HG02973 (cell line): ENCODE measurements at regions not wholly inside any gene's neighbourhood (a gene's known extent, or its start where the extent isn't known, plus 50 kb on each side); places are given as distances from the start of the nearest gene placed in this dataset.

Source experiments
- ATAC-seq: cut with Tn5 transposase; IDR thresholded peaks from one replicate; pipeline ENCODE4 v1.9.1; 2021; ENCODE audit warnings: moderate library complexity; ENCODE audit not compliant: unreplicated experiment

DNA sequence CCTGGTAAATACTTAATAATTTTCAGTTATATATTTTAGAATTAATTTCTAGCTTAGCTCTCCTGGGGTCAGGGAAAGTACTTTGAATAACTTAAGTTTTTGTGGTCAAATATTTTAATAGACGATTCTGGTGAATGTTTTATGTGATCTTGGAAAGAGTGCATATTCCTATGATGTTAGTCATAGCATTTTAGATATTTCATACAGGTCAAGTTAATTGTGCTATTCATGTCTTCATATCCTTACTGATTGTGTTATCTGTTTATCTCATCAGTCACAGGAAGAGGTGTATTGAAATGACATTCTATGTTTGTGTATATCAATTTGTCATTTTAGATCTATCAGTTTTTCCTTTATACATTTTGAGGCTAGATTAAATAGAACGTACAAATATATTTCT, 576.2 kb downstream of the CPS1 start:
- ATAC-seq, result no peak

DNA sequence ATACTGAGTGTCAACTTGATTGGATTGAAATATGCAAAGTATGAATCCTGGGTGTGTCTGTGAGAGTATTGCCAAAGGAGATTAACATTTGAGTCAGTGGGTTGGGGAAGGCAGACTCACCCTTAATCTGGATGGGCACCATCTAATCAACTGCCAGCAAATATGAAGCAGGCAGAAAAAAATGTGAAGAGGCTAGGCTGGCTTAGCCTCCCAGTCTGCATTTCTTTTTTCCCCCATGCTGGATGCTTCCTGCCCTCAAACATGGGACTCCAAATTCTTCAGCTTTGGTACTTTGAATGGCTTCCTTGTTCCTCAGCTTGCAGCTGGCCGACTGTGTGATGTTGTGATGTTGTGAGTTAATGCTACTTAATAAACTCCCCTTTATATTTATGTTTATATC, 577.4 kb downstream of the CPS1 start:
- no peak for ATAC-seq

DNA sequence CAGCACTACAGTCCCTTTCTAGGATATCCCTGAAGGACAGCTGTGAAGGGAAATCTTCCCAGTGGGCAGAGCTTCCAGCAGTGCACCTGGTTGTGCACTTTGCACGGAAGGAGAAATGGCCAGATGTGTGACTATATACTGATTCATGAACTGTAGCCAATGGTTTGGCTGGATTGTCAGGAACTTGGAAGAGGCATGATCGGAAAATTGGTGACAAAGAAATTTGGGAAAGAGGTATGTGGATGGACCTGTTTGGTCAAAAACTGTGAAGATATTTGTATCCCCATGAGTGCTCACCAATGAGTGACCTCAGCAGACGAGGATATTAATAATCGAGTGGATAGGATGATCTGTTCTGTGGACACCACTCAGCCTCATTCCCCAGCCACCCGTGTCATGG, 582.2 kb downstream of the CPS1 start:
- ATAC-seq, result no peak

GRCh38 chr2:211141646-211142045, 585.2 kb downstream of the CPS1 start:
- ATAC-seq, result no peak

DNA sequence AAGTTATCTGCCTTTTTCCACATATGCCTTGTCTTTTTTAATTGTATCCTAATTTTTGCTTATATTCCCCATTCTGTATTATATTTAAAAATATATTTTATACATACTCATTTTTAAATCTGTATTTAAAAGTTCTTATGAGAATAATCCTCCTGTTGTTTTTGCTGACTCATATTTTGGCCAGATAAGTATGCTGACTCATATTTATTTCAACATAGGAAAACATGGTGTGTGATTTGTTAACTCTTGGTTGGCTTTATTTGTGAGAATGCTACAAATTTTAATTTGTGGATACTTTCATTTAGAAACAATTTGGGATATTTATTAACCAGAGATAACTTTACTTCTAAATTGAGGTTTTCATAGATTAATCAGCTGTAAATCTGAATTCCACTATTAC, 587.7 kb downstream of the CPS1 start:
- no peak for ATAC-seq

- no peak for ATAC-seq
Observed at GRCh38 chr2:211144974-211145665, 588.7 kb downstream of the CPS1 start.

DNA sequence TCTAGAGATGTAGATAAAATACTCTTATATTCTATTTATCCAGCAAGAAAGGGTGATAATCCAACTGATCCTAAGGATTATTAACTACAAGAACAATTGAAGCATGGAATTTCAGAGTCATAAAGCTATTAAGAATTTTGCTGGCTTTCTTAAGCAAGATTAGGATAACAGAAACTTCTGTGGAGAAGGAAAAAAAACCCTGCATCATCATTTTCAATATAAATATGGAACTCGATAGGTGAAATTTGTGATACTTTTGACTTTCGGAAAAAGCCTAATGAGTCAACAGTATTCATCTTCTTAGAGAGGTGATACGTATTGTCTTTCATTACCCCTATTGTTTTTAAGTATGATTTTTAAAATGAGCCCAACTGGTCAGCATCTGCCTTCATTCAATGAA, 593.3 kb downstream of the CPS1 start:
- no peak for ATAC-seq

- ATAC-seq, result no peak
Observed at GRCh38 chr2:211157211-211157610, 600.8 kb downstream of the CPS1 start.

- ATAC-seq, result peak; percentile 99
Observed at GRCh38 chr2:211157856-211158463, 601.6 kb downstream of the CPS1 start.

GRCh38 chr2:211159972-211160371, 603.6 kb downstream of the CPS1 start:
- no peak for ATAC-seq

DNA sequence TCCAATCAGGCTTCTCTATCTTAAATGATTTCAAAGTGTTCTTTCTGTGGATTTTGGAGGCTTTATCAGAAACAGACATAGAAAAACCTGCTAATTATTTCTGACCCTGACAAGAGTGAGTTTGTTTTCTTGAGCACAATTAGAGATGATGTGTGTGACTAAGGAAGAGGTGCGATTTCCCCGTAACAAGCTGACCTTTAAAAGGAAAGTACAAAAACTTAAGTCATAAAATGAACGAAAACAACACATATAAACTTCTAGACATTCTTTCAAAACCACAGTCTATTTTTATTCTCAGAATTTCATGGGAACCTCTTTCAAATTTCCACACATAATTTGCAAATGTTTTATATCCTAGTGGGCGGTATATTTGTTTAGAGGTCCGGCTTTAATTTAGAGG, 604.8 kb downstream of the CPS1 start:
- ATAC-seq, result no peak

DNA sequence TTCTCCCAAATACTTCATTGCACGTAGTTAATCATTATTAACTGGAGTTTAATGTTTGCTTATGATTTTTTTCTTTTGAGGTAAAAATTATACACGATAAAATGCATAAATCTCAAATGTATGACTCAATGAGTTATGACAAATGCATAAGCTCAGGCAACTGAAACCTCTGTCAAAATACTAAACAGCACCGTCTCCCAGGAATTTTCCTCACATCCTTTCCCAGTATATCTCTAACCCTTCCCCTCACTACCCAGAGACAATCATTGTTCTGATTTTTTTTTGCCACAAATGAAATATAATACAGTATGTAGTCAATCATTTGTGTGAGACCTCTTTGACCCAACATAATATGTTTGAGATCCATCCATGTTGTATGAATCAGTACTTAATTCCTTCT, 606.5 kb downstream of the CPS1 start:
- ATAC-seq, result no peak

DNA sequence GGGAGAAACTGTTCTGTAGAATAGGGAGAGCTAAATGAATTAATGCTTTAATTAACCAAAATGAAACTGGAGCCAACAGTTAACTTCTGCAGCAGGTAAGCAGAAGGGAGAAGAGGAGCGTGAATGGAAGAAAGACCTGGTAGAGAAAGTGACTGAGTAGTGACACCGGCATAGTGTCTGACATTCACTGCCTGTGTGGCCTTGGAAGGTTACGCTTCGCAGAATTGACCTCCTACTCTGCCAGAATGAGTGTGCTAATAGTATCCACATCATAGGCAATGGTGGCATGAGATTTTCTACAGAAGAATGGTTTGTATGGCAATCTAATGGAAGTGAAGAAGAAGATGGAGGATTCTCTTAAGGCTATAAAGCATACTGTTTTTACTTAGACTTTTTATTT, 614.4 kb downstream of the CPS1 start:
- ATAC-seq, result no peak

DNA sequence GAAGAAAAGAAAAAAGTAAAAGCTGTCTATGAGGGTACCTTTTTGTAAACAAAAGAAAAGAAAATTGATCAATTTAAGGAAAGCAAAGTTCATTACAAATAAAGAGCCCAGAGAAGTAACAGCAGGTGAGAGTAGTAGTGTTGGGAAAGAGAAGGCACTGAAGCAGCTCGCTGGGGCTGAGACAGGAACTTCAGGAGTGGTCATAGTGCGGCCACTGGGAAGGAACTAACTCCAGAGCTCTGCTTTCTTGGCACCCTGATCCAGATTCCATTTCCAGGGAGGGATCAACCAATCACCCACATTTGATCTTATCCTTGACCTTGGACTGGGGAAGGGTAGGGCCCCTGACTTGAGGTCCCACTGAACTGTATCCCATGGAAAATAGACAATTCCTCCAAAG, 617.6 kb downstream of the CPS1 start:
- ATAC-seq, result no peak

GRCh38 chr2:211174631-211175030, 618.2 kb downstream of the CPS1 start:
- no peak for ATAC-seq

DNA sequence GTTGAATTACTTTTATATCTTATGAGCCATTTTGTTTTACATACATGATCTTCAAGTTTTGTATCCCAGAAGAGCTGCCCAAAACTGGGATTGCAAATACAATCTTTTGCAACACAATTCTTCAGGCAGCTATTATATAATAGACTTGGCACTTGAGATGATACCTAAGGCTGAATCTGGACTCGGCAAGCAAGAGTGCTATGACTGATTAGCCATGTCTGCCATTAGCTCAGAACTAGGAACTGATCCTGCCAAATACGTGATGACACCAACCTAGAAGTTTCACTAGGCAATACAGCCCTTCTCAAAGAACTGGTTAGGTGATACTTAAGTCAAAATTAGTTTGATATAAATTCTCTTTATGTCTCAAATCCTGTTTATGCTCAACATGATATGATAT, 619.6 kb downstream of the CPS1 start:
- ATAC-seq, result no peak

GRCh38 chr2:211176514-211177141, 620.2 kb downstream of the CPS1 start:
- no peak for ATAC-seq

DNA sequence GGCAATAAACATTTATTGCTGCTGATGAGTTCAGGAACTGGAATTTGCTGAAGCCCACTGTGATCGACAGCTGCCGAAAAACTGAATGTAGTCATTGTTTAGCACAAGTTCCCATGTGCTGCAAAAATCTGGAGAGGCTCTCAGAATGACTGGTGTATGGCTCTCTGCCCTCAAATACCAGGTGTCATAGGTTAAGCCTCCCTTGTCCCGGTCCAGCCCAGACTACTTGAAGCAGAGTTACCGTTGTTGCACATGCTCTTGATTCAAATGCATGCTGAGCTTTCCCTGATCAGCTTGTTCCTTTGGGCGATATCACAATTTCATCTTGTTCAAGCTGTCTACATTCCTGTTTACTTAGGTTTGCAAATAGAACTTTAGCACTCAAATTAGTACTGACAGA, 625.2 kb downstream of the CPS1 start:
- ATAC-seq, result no peak

DNA sequence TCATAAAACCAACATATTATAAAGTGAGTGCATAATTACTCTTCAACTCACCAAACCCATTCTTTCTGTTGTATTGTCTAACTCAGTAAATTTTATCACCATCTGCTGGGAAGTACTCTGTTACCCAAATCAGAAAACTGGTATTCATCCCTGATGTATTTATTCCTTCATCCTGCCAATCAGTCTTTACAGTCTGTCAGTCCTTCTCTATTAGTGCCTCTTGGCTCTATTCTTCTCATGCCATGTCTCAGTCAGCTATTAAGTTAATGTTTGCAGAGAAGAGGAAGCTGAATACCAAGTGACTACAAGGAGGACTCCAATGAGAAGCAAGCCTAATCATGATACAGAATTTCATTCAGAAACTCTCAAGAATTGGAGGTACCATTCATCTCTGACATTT, 631.2 kb downstream of the CPS1 start:
- ATAC-seq, result no peak

DNA sequence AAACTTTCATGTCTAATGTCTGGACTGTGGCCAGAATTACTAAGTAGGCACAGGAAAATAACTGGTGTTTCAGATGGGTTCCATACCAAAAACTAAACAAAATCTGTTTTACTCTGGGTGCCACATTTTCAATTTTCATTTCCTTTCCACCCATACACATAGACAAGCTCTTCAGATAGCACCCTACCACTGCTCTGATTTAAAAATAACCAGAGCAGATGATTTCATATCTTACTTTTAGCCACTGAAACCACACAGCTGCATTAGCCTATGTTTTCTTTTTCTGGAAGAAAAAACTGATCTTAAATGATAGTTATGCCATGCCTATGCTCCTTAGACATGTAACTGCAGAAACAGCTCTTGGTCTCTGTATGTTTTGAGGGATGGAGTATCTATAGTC, 647.6 kb downstream of the CPS1 start:
- no peak for ATAC-seq

DNA sequence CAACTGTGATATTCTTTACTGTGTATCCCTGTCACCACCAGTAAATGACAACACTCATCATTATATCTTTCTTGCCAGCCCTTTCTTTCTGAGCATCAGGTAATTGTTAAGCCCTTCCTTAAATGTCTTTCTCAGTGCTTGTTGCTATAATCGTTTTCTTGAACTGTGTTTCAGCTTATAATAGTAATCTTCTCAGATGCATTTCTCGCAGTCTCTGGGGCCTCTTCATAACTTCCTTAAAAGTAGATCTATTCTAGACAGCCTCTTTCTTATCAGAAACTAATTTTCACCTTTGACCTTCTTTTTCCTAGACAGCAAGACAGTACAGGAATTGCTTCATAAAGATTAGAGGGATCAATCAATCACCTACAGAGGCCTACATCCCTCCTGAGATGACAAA, 648.1 kb downstream of the CPS1 start:
- ATAC-seq, result no peak

DNA sequence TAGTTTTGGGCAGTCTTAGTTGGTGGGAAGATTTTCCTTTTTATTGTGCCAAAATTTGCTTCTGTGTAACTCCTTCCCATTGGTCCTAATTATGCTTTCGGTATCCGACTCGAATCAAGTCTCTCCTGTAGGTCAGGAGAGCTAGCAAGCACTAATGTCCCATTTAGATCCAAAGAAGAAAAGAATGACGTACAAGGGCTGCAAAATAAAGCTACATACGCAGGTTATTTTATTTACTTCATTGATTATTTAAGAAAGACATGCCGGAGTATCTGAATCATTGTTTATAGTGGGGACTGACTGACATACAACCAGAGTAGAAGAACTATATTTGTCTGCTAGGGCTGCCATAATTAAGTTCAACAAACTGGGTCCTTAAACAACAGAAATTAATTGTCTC, 648.5 kb downstream of the CPS1 start:
- no peak for ATAC-seq

- ATAC-seq, result no peak
Observed at GRCh38 chr2:211205358-211205757, 649.0 kb downstream of the CPS1 start.
